AG09309 (cell line): ENCODE measurements at regions not wholly inside any gene's neighbourhood (a gene's known extent, or its start where the extent isn't known, plus 50 kb on each side); places are given as distances from the start of the nearest gene placed in this dataset.

Source experiments
- DNase-seq: peaks from one replicate; pipeline ENCODE4 v3.0.0-alpha.2; 2010; ENCODE audit warnings: low read depth
- H3K4me3 ChIP-seq: 2 replicates; pipeline ENCODE4 v1.5.1; 2011; ENCODE audit warnings: mild to moderate bottlenecking, low read depth, low read length, moderate library complexity; ENCODE audit not compliant: control insufficient read depth
- TF ChIP-seq, protein P1 (sequence below): IDR thresholded peaks from 2 replicates; pipeline ENCODE4 v1.5.1; 2011; ENCODE audit warnings: mild to moderate bottlenecking, low read depth, low read length, inconsistent platforms; ENCODE audit not compliant: insufficient read depth, control insufficient read depth; ENCODE audit errors: missing control alignments

DNA sequence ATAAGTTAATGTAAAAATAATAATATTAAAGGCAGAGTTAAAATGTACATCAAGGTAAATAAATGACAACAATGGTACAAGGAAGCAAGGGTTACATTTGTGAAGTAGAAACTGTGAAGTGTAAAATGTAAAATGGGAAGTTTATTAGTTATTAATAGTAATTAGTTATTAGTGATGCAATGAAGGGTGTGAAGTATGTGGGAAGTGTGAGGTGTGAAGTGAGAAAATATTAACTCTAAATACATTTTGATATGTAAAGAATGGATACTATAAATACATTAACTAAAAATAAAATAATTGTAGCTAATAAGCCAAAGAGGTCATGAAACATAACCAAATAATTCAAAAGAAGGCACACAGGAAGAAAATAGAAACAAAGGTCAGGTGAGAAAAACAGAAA, 316.4 kb downstream of the GBA3 start:
- no peak for DNase-seq
- no peak overlapping the region for H3K4me3 ChIP-seq
- TF ChIP-seq, protein P1, sequence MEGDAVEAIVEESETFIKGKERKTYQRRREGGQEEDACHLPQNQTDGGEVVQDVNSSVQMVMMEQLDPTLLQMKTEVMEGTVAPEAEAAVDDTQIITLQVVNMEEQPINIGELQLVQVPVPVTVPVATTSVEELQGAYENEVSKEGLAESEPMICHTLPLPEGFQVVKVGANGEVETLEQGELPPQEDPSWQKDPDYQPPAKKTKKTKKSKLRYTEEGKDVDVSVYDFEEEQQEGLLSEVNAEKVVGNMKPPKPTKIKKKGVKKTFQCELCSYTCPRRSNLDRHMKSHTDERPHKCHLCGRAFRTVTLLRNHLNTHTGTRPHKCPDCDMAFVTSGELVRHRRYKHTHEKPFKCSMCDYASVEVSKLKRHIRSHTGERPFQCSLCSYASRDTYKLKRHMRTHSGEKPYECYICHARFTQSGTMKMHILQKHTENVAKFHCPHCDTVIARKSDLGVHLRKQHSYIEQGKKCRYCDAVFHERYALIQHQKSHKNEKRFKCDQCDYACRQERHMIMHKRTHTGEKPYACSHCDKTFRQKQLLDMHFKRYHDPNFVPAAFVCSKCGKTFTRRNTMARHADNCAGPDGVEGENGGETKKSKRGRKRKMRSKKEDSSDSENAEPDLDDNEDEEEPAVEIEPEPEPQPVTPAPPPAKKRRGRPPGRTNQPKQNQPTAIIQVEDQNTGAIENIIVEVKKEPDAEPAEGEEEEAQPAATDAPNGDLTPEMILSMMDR: no peak

DNA sequence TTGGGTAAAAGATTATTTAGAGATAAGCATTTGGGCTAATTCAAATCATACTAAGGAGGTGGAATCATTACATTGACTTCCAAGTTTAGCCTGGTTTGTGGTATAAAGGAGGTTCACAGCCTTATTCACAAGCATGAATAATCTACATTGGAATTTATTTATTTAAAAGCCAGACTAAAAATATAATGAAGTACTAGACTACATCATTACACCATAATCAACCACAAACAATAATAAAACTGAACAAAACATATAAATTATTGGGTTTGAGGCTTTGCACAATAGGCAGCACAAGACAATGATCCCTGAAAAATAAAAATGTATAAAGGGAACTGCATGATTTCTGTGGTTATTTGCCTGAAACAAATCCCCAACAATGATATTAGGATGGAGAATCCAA, 314.0 kb downstream of the GBA3 start:
- TF ChIP-seq, protein P1: no peak
- H3K4me3 ChIP-seq: no peak overlapping the region
- DNase-seq: peak; percentile 41

DNA sequence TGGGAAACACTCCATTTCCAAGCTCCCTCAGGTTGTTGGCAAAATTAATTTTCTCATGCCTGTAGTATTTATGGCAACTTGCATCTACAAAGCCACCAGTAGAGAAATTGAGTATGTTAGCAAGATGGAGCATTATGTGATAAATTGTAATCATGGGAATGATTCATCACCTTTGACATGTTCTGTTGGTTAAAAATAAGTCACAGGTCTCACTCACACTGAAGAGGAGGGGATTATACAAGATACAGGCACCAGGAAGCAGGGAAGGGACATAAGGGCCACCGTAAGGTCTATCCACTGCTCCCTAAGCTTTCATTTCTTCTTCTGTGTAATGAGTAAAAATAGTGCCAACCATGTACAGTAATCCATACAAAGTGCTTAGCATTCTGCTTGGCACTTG, 313.0 kb downstream of the GBA3 start:
- TF ChIP-seq, protein P1: no peak
- no peak for DNase-seq
- no peak overlapping the region for H3K4me3 ChIP-seq

DNA sequence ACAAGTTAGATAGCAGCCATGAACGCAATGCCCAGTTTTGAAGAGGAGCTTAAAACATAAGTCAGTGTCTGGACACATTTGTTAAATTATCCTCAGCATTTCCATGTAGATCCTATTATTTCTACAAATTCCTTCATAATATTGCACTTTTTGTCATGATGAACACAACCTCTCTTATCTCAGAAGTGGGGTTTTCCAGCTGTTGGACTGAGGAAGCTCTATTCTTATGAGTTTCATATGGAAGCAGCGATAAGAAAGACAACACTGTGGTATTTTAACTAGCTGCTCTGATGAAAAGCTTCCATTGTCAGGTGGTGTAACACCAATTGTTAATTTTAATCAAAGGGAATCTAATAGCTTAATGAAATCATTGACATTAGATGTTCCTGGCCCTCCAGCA, 308.7 kb downstream of the GBA3 start:
- DNase-seq: no peak
- TF ChIP-seq, protein P1: no peak
- H3K4me3 ChIP-seq: no peak overlapping the region

DNA sequence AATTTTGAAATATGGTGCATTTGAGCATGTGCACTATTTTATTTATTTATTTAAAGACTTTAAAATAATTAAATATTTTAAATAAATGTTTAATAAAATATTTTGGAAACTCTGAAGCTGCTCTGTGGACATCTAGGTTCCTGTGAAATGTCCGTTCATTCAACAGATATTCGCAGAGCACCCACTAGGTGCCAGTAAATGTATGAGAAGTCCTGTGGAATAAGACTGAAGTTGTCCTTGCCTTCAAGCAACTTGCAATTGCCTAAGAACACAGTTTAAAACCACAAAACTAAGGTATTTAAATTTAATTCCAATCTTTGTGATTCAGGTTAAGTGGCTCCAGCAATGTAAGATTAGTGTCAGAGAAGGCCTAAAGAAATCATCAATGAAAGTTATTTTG, 306.7 kb downstream of the GBA3 start:
- no peak for DNase-seq
- no peak overlapping the region for H3K4me3 ChIP-seq
- TF ChIP-seq, protein P1: no peak

DNA sequence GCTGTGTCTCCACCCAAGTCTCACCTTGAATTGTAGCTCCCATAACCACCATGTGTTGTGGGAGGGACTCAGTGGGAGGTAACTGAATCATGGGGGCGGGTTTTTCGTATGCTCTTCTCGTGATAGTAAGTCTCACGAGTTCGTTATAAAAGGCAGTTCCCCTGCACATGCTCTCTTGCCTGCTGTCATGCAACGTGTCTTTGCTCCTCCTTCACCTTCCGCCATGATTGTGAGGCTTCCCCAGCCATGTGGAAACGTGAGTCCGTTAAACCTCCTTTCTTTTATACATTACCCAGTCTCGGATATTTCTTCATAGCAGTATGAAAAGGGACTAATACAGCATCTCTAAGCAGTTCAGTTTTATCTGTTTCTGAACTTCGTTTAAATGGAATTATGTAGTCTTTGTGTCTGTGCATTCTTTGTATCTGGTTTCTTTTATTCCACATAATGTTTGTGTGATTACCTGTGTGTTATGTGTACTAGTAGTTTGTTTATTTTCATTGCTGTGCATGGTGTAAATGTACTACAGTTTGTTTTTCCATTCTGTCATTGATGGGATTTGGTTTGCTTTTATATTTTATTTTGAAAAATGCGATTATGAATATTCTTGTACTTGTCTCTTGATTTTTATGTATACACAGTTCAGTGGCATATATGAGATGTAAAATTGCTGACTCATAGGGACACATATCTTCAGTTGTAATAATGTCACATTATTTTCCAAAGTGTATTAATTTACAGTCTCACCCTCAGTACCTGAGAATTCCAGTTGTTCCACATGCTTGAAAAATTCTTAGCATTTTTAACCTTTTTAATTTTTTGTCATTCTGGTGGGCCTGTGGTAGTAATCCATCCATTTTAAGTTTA, 304.9 kb downstream of the GBA3 start:
- DNase-seq: no peak
- H3K4me3 ChIP-seq: no peak overlapping the region
- TF ChIP-seq, protein P1: no peak

DNA sequence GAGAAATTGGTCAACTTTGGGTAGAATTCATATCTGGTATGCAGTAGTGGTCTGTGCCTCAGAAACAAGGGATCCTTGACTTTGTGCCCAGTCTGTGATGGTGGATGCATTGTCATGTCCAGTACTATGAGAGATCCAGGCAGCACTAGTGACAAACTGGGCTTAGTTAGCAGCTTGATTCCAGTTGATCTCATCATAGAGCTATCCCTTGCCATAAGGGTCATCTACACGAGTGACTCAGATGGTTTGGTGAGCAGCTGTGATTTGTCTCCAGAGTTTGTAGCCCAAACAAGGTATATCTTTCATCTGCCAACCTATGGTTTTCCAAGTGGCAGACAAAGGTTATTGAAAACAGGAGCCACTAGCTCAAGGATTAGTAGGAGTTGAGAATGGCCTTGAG, 298.8 kb downstream of the GBA3 start:
- H3K4me3 ChIP-seq: no peak overlapping the region
- DNase-seq: no peak
- TF ChIP-seq, protein P1: no peak
